Spleen (tissue), 11 donors: ENCODE measurements at regions not wholly inside any gene's neighbourhood (a gene's known extent, or its start where the extent isn't known, plus 50 kb on each side); places are given as distances from the start of the nearest gene placed in this dataset.

ENCODE experiments used
- DNase-seq: peaks from one replicate; pipeline ENCODE4 v3.0.0-alpha.2; 2020
- H3K27ac ChIP-seq, 8 donors: fragments of 200-600 bp; sonication (generic) in 7 of 8; 1 replicate in 4 of 8; 2 replicates in 4 of 8; pipeline versions ENCODE4 v1.5.0 to v1.8.0; 2016 to 2021; ENCODE audit warnings: inconsistent platforms in 4 of 8, mild to moderate bottlenecking in 4 of 8, moderate library complexity in 1 of 8
- H3K27me3 ChIP-seq, 7 donors: fragments of 200-600 bp; sonication (generic) in 6 of 7; replicated peaks in 1 of 7; 1 replicate in 4 of 7; 2 replicates in 3 of 7; pipeline versions ENCODE4 v1.5.0 to v1.8.0; 2016 to 2021; ENCODE audit warnings: inconsistent platforms in 3 of 7, mild to moderate bottlenecking in 1 of 7
- H3K36me3 ChIP-seq, 6 donors: fragments of 200-600 bp; sonication (generic) in 5 of 6; 1 replicate in 4 of 6; 2 replicates in 2 of 6; pipeline versions ENCODE4 v1.5.0 to v1.8.0; 2016 to 2021; ENCODE audit warnings: inconsistent platforms in 2 of 6
- H3K4me1 ChIP-seq, 6 donors: fragments of 200-600 bp; sonication (generic) in 5 of 6; 1 replicate in 3 of 6; 2 replicates in 3 of 6; pipeline versions ENCODE4 v1.5.0 to v1.8.0; 2016 to 2021; ENCODE audit warnings: inconsistent platforms in 3 of 6
- H3K4me3 ChIP-seq, 8 donors: fragments of 200-600 bp; sonication (generic) in 7 of 8; 1 replicate in 4 of 8; 2 replicates in 4 of 8; pipeline versions ENCODE4 v1.5.0 to v1.8.0; 2016 to 2021; ENCODE audit warnings: inconsistent platforms in 4 of 8, mild to moderate bottlenecking in 4 of 8, moderate library complexity in 2 of 8
- H3K9me3 ChIP-seq, 8 donors: fragments of 200-600 bp; sonication (generic) in 7 of 8; 1 replicate in 4 of 8; 2 replicates in 4 of 8; pipeline versions ENCODE4 v1.5.0 to v1.8.0; 2016 to 2021; ENCODE audit warnings: inconsistent platforms in 4 of 8
- CTCF ChIP-seq, 11 experiments: fragments of 200-600 bp in 7 of 11; fragments of 450-650 bp in 4 of 11; sonication (generic) in 4 of 11; IDR thresholded peaks in 8 of 11; conservative IDR thresholded peaks in 3 of 11; 1 replicate in 7 of 11; 2 replicates in 4 of 11; pipeline versions ENCODE4 v1.4.0 to v1.8.0; 2016 to 2021; ENCODE audit warnings: antibody characterized with exemption in 11 of 11, inconsistent platforms in 4 of 11, mild to moderate bottlenecking in 1 of 11
- POLR2A ChIP-seq, 3 donors: fragments of 450-650 bp; IDR thresholded peaks; one replicate each; pipeline ENCODE4 v1.5.1; 2017; ENCODE audit warnings: antibody characterized with exemption in 3 of 3, mild to moderate bottlenecking in 1 of 3
- POLR2AphosphoS5 ChIP-seq, 3 donors: sonication (generic); formaldehyde crosslinking; IDR thresholded peaks; one replicate each; pipeline ENCODE4 v1.5.1; 2017; ENCODE audit warnings: antibody characterized with exemption in 3 of 3
- WGBS, 5 donors: extraction: QIAGEN DNeasy Blood & Tissue Kit in 3 of 5; methylation state at CpG; one replicate each; pipeline versions ENCODE4 v1.1.5 to v1.1.7; 2013 to 2018; 5-methylcytosine and 5-hydroxymethylcytosine counted together
- intact Hi-C: fragments of 100-400 bp; cut with DNase I; formaldehyde crosslinking; loops from one replicate; pipeline ENCODE4 v1.15.0; 2023; ENCODE audit warnings: low total_unique reads
- donor health status: healthy with polysubstance abuse.
- donor health status: DM: no; HTN: no; CAD: no; lungs with moderate emphysema.
- donor health status: DM: no; HTN: no; CAD: no.
- donor health status: Bipolar disorder and iron deficiency.
- donor health status: healthy.
- donor health status: DM: no; HTN: no; CAD: no.
- donor health status: DM: yes; HTN: yes; CAD: no.

GRCh38 chr15:92705764-92706163 is 50.2 kb upstream of the FAM174B start:
- intact Hi-C loops = no loop called here

GRCh38 chr15:92706201-92706600 is 50.6 kb upstream of the FAM174B start:
- no peaks in the 10 kb centered on the region for H3K9me3 ChIP-seq
- no peak overlapping the region for H3K4me3 ChIP-seq
- H3K36me3 ChIP-seq = no peaks in the 10 kb centered on the region
- intact Hi-C loops = no loop called here
- DNase-seq = no peak
- WGBS, 5 donors = 66 to 74% (median 68%) methylated on average over 7 of the region's 7 CpGs
- TF ChIP-seq POLR2A (IDR thresholded peaks at IDR 0.05) = no peak
- no peak for TF ChIP-seq POLR2AphosphoS5 (IDR thresholded peaks at IDR 0.05)
- no peak for TF ChIP-seq CTCF (IDR thresholded peaks at IDR 0.05 in 8 of 11, conservative IDR thresholded peaks at IDR 0.05 in 3 of 11)
- no peak overlapping the region for H3K27ac ChIP-seq
- no peaks in the 10 kb centered on the region for H3K27me3 ChIP-seq
- peaks cover 0 to 5% (median 0%) of the 10 kb centered on the region in 6 donors for H3K4me1 ChIP-seq

More at GRCh38 chr15:92705764-92706163, 50.2 kb upstream of the FAM174B start:
- Histone ChIP-seq H3K27me3 (no peaks in the 10 kb centered on the region), H3K9me3 (no peaks in the 10 kb centered on the region), H3K4me1 (peaks cover 0 to 5% (median 0%) of the 10 kb centered on the region in 6 donors), H3K36me3 (no peaks in the 10 kb centered on the region), H3K27ac (no peak overlapping the region), H3K4me3 (no peak overlapping the region)
- WGBS, 5 donors = 25 to 51% (median 37%) methylated on average over 1 of the region's 1 CpG
- no peak for TF ChIP-seq POLR2A (IDR thresholded peaks at IDR 0.05)
- no peak for TF ChIP-seq CTCF (IDR thresholded peaks at IDR 0.05 in 8 of 11, conservative IDR thresholded peaks at IDR 0.05 in 3 of 11)
- no peak for TF ChIP-seq POLR2AphosphoS5 (IDR thresholded peaks at IDR 0.05)
- no peak for DNase-seq

GRCh38 chr15:92707880-92708551 is 52.4 kb upstream of the FAM174B start:
- H3K27ac ChIP-seq = no peak overlapping the region
- no peak for DNase-seq
- H3K4me3 ChIP-seq = no peak overlapping the region
- intact Hi-C loops = no loop called here
- 77 to 87% (median 83%) methylated on average over 12 of the region's 12 CpGs for WGBS, 5 donors
- TF ChIP-seq POLR2AphosphoS5 (IDR thresholded peaks at IDR 0.05) = no peak
- no peak for TF ChIP-seq CTCF (IDR thresholded peaks at IDR 0.05 in 8 of 11, conservative IDR thresholded peaks at IDR 0.05 in 3 of 11)
- no peak for TF ChIP-seq POLR2A (IDR thresholded peaks at IDR 0.05)
- H3K9me3 ChIP-seq = no peaks in the 10 kb centered on the region
- no peaks in the 10 kb centered on the region for H3K36me3 ChIP-seq
- no peaks in the 10 kb centered on the region for H3K27me3 ChIP-seq
- H3K4me1 ChIP-seq = peaks cover 0 to 5% (median 0%) of the 10 kb centered on the region in 6 donors

- TF ChIP-seq CTCF (IDR thresholded peaks at IDR 0.05 in 8 of 11, conservative IDR thresholded peaks at IDR 0.05 in 3 of 11) = no peak
- TF ChIP-seq POLR2A (IDR thresholded peaks at IDR 0.05) = no peak
- TF ChIP-seq POLR2AphosphoS5 (IDR thresholded peaks at IDR 0.05) = no peak
- DNase-seq = no peak
- no peaks in the 10 kb centered on the region for H3K9me3 ChIP-seq
- intact Hi-C loops = no loop called here
- H3K27me3 ChIP-seq = peaks cover 0 to 6% (median 0%) of the 10 kb centered on the region in 7 donors
- no peaks in the 10 kb centered on the region for H3K36me3 ChIP-seq
- no peak overlapping the region for H3K4me3 ChIP-seq
- WGBS, 5 donors = 52 to 84% (median 66%) methylated on average over 4 of the region's 4 CpGs
- peaks cover 0 to 5% (median 0%) of the 10 kb centered on the region in 6 donors for H3K4me1 ChIP-seq
- no peak overlapping the region for H3K27ac ChIP-seq
Observed at GRCh38 chr15:92708635-92709034, 53.1 kb upstream of the FAM174B start.
